IPS-NIHi11 (cell line): ENCODE measurements at regions not wholly inside any gene's neighbourhood (a gene's known extent, or its start where the extent isn't known, plus 50 kb on each side); places are given as distances from the start of the nearest gene placed in this dataset.
A peak's percentile ranks its signal among the peaks of the same experiment; 100 is the strongest.
"Not testable (repeated sequence)": the region's sequence is repeated elsewhere in the genome, so short reads cannot be mapped to it uniquely, and the experiment has no call there.

Experiments
- DNase-seq: peaks from one replicate; pipeline ENCODE4 v3.0.0; 2012; ENCODE audit warnings: mixed read lengths, low spot score

DNA sequence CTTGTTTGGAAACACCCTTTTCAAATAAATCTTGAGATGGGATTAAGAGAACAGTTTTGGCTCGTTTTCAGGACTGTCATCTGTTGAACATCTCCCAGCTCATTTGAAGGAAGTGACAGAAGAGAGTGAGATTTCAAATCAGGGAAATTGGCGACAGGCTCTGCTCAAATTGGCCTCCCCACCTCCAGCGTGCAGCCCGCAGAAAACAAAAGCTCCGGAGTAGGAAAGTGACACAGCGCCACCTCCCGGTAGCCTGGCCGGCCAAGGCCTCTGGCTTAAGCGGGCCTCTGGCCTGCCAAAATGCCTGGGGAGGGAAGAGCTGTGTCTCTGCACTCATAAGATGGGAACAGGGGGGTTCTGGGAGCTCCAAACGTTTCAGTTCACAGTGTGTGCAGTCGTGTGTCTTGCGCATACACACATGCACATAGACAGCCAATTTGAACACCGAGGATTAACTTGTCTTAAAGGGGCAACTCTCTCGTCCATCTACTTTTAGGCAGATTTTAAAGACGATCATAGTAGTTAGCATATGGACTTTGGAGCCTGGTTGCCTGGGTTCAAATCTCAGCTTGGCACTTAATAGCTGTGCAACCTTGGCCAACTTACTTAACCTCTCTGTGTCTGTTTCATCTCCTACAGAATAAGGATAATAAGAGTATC is 132.7 kb upstream of the RCN1 start:
- peak; percentile 85 for DNase-seq

DNA sequence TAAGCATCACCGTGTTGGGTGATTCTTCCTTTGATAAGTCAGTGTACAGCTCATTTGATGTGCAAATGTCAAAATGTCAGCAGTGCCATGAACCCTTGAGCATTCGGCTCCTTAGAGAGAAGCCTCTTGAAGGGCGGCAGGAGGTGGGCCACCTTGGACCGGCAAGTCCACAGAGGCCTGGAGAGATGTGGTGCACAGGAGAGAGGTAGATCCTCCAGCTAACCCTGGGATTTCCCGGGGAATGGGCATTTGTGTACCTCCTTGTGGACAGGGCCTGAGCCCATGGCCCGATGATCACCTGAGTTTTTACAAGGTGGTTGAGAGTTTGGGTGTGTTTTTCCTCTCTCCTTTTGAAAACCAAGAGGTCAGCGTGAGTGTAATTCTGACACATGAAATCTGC is 133.2 kb upstream of the RCN1 start:
- DNase-seq, result no peak

DNA sequence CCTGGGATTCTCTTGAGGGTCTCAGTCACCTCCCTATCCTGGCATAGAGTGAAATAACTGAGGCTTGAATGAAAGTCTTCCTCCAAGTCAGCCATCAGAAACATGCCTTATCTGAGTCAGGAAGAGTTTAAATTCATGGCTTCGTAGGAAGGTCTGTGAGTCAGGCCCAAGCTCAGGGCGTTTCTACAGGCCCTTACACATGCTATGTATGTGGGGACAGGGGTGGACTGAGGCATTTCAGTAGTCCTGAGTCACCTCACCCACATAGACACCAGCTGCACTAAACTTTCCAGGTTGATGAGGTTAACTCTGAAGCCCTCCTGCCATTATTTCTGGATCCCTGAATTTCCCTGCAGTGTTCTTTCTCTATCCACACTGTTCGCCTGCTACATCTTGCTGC is 134.6 kb upstream of the RCN1 start:
- no peak for DNase-seq

DNA sequence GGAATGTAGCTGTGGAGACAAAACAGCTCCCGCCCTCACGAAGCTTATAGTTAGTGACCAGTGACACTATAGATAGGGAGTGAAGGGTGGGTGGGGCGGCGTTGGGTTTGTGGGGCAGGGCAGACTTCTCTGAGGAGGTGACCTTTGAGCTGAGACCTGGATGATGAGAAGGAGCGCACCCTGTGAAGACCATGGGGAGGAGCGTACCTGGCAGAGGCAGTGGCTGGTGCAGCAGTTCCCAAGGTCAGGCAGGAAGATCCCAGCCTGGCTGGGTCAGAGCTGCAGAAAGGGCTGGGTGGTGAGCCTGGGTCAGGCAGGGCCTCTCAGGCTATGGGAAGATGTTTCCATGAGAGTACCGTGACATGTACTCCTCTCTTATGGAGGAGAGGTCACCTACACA is 135.0 kb upstream of the RCN1 start:
- no peak for DNase-seq

DNA sequence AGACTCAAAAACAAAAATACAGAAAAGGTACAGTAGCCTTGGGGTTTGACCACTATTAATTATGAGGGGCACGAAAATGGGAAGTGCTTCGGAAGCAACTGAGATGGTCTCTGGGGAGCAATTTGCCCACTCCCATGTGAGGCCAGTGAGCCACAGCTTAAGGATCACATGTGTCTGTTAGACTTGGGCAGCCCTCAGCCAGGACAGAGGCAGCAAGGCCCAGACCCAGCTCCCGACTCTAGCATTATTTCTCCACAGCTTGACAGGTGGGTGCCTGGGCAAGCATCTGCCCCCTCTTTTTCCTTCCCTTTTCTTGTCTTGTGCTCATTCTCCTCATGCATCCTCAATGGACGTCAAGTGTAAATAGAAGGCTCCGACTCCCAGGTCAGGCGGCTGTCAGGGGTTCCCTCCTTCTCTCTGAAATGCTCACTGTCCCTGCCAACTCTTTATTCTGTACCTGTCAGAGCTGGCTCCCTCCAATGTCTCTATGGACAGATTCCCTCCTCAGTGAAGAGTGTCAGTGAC is 137.0 kb upstream of the RCN1 start:
- DNase-seq, result no peak

DNA sequence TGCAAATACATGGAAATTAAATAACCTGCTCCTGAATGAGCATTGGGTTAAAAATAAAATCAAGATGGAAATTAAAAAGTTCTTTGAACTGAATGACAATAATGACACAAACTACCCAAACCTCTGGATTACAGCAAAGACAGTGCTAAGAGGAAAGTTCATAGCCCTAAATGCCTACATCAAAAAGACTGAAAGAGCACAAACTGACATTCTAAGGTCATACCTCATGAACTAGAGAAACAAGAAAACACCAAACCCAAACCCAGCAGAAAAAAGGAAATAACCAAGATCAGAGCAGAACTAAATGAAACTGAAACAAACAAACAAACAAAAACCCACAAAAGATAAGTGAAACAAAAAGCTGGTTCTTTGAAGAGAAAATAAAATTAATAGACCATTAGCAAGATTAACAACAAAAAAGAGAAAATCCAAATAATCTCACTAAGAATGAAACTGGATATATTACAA is 138.6 kb upstream of the PAX6 start:
- DNase-seq, result not testable (repeated sequence)

DNA sequence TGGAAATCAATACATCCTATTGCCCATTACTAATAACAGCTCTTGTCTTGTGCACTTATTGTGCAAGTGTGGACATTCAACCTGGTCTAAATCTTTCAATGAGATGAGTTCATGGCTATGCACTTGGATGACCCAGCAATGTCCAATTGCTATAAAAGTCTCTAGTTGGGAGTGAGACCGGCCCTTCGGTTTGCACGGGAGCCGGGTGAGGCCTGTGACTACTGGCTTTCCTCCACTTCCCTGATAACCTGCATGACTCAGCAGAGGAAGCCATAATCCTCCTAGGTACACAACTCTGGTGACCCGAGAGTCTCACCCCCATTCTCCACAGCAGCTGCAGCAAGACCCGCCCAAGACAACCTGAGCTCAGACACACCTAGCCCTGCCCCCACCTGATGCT is 135.9 kb upstream of the PAX6 start:
- DNase-seq, result no peak

DNA sequence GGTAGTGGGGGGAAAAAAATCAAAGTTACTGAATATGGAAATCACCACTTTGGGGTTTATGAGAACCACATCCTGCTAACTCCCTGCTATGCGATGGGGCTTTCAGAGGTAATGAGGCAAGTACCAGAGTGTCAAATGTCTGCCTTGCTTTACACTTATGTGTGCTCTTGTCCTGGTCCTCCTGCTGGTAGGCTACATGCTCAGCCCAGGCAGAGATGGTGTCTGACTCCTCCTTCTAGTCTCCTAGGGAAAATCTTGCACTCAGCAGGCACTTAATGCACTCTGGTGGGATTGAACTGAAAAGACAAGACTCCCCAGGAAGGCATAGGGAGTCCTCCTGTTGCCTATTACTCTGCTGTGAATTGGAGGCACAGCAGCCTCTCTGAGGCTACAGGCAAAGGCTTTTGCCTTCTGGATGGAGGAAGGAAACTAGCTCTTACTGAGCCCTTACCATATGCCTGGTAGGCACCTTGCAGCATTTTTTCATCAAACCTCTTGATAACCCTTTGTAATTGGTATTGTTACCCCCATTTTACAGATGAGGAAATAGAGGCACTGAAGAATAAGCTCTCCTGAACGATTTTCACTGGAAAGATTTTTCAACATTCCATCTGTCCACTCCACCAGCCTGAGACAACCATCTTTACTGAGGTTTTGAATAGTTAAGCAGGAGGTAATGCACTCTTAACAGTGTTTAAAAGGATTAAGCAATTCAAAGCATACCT is 132.1 kb upstream of the PAX6 start:
- no peak for DNase-seq

DNA sequence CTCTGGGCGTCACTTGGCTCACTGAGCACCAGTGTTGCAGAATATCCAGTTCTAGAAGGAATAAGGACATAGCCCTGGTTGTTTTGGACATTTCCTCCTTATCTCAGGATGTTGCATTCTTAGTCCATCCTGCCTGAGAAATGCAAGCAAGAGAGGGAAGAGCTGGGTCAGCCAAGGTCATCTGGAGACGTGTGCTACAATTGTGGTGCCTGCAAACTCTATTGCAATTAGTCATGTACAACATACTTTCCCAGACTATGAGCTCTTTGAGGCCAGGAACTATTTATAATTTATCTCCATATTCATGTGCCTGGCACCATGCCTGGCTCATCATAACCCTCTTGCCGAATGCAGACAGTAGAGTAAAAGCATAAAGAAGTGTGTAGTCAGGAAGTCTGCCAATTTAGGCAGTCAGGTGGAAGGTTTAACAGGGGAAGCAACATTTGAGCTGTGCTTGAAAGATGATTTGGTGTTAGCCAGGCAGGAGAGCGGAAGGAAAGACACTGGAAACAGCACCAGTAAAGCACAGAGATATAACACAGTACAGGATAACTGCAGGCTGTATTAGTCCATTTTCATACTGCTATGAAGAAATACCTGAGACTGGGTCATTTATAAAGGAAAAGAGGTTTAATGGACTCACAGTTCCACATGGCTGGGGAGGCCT is 129.4 kb upstream of the PAX6 start:
- DNase-seq, result no peak

DNA sequence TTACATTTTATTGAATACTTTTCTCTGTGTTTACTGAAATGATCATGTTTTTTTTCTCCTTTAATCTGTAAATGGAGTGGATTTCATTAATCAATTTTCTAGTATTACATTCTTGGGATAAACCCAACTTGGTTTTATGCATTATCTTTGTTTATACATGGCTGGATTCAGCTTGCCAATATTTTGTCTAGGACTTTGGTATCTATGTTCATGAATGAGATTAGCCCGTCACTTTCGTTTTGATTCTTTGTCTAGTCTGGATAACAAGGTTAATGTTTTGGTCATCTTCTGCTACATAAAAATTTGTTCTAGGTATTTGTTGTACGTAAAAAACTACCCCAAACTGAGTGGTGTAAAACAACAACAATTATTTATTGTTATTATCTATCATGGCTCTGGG is 127.9 kb upstream of the PAX6 start:
- no peak for DNase-seq

DNA sequence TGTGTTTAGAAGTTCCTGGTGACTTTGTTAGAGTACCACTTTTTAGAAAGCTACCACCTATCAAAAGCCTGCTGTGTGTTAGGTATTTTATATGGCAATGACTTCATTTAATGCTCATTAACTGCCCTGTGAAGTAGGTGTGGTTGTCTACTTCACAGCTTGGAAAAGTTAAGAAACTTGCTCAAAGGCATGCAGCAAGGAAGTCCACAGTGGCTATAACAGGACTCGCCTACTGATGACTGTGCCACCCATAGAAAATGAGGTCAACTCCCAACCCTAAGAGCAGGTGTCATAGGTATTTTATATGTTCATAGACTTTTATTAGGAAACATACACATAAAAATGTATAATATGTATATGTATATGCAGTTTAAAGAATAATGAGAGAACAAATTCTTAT is 125.2 kb upstream of the PAX6 start:
- no peak for DNase-seq

DNA sequence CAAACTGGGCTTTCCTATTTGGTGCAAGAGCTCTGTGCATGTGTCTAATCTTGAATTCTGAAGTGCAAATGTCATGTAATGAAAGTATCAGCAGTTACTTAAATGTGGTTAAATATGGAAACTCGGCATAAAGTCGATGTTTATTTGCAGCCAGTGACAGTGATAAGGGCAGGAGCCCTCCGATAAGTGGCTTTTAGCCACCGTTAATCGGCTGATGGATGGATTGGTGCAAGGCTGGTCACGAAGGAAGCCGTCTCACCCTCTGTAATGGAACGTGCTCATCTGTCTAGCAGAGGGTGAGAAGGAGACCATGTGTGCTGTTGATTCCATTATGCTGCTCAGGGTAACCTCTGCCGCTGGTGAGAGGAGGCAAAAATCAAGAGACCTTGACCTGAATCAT is 121.8 kb upstream of the PAX6 start:
- DNase-seq, result no peak

DNA sequence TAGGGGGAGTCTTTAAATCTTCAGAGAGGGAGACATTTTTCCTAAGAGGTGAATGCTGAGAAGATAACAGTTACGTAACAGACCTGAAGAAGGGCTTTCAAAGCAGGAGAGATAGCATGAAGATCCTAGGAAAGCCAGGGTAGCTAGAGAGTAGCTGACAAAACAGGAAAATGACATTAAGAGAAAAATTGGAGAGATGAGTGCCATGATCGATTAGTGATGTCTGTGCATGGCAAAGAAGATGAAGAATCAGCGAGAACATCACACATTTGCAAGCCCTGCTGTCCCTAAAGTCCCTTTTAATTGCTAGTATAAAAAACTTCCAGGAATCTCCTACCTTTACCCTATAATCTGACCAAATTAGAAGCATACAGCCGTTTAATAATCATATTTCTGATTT is 116.9 kb upstream of the PAX6 start:
- no peak for DNase-seq

DNA sequence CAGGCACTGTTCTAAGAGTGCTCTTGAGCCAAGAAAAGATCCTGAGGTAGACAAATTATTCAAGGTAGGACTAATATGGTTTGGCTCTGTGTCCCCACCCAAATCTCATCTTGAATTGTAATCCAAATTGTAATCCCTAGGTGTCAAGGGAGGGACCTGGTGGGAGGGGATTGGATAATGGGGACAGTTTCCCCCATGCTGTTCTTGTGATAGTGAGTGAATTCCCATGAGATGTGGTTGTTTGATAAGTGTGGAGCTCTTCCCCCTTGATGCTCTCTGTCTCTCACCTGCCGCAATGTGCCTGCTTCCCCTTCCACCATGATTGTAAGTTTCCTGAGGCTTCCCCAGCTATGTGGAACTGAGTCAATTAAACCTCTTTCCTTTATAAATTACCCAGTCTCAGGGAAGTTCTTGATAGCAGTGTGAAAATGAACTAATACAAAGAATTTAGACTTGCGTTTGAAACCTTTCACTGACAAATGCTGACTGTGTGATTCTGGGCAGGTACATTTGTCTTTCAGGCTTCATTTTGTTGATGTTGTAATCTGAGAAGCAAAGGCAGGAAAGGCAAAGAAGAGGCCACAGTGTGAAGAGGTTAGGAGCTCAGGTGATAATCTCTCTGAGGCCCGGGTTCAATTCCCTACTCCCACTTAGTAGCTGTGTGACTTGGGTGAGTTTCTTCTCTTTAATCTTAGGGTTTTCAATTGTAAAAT is 115.8 kb upstream of the PAX6 start:
- no peak for DNase-seq

DNA sequence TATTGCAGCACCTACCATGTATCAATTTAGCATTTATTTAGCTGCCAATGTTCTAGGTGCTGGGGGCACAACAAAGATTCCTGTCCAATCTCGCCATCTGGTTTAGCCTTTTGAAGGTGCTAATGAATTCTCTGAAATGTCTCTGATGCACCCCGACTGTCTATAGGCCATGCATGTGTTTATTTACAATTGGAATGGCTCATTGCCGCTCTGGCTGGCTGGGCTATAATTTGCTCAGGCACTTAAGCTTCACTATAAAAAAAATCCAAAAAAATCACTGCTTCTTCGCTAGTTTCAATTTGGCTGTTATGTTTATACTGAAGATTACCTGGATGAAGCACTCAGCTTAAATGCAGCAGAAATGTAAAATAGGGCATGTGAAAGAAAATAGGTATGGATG is 115.0 kb upstream of the PAX6 start:
- no peak for DNase-seq

DNA sequence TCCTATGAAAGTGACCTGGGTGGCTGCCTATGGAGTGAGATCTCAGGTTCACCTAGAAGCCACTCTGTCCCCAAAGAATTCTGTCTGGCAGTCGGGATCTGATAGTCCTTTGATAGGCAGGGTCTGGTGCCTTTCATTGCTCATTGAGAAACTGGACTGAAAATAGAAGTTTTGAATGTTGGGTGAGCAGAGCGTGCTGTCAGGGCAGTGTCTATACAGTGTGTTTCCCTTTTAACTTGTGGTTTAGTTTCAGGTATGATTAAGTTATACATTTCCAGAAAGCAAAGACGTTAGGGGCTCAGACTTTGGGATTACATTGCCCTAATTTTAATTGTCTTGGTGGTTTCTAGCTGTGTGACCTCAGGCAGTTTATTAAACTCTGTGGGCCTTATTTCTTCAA is 111.3 kb upstream of the PAX6 start:
- no peak for DNase-seq

DNA sequence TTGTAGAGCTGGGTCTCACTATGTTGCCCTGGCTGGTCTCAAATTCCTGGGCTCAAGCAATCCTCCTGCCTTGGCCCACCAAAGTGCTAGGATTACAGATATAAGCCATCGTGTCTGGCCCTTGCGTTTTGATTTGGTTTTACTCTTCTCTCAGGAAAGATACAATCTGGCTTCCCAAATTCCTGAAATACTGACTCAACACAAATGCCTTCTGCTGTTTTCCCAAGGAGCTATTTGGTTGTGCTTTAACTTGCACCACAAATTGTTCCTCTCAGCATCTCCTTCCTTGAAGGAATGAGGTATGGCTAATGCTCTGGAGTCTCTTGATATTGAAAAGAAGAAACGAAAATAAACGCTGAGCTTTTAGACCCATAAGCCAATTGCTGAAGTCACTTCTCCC is 110.0 kb upstream of the PAX6 start:
- DNase-seq, result no peak

DNA sequence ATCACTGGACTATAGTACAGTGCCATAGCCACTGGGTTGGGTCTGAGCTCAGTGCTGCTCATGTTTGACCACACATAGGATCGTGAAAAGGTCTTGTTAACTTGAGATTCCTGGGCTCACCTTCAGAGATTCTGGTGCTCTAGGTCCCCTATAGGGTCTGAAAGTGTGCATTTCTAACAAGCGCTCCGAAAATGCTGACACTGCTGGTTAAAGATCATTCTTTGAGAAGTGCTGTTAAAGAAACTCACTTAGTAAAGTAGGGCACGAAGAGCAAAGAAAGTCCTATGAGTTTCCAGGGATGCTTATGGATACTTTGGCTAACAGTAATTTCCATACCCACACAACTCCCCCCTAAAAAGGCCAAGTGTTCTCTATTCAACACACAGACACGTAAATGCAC is 108.1 kb upstream of the PAX6 start:
- DNase-seq, result no peak

DNA sequence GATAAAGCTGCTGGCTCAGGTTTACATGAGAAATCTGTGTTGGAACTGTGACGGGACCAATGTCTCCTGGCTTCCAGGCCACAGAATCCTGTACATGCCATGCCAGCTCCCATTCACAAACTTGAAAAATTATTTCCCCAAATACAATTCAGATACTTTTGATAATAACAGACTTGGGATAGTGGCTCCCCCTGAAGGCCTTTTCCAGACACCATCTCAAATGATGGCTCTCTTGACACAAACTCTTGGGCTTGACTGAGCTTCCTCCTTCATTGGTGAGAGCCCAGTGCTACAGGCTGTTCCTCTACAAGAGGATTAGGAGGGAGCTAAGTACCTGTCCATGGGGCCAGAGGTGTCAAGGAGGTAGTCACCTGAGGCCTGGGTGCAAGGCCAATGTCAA is 104.7 kb upstream of the PAX6 start:
- no peak for DNase-seq

DNA sequence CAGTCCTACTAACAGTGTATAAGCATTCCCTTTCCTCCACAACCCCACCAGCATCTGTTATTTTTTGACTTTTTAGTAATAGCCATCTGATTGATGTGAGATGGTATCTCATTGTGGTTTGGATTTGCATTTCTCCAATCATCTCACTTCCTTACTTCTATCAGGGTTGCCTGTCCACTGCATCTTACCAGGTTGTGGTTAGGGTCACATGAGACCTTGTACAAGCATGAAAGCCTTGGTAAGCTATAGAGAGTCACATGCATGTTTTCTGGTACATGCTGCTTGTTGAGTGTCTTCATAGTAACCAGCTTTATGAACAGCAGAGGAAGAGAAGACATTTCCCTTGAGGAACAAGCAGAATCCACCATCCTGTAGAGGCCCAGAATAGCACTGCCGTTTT is 102.9 kb upstream of the PAX6 start:
- no peak for DNase-seq

DNA sequence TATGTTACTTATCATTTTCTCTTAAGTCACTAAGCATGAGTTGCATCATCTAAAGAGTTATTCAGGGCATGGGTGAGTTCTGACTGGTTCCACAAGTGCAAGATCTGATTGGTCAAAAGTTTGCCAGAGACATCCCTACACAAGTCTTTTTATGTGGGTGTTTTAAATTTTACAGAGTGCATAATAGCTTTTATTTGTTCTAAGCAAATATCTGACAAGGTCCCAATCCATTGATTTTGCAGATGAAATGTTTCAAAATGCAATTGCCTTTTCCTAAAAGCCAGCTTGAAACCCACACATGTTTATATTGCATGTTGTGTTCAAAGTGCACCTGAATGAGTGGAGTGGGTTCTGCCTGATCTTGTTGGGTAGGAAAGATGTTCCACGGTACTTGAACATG is 101.7 kb upstream of the PAX6 start:
- DNase-seq, result no peak

DNA sequence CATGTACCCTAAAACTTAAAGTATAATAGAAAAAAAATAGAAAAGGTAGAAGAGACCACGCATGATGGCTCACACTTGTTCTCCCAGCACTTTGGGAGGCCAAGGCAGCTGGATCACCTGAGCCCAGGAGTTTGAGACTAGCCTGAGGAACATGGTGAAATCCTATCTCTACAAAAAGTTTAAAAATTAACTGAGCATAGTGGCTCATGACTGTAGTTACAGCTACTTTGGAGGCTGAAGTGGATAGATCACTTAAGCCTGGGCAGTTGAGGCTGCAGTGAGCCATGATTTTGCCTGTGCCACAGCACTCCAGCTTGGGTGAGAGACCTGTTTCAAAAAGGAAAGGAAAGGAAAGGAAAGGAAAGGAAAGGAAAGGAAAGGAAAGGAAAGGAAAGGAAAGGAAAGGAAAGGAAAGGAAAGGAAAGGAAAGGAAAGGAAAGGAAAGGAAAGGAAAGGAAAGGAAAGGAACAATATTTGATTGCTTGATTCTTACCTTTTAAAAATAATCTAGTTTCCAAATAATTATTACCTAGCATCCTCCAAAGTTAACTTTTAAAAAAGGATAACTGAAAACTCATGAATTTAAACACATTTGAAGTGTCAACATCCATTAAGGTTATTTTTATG is 99.9 kb upstream of the PAX6 start:
- DNase-seq, result no peak
